ENCODE measurements at regions not wholly inside any gene's neighbourhood (a gene's known extent, or its start where the extent isn't known, plus 50 kb on each side); places are given as distances from the start of the nearest gene placed in this dataset.

DNA sequence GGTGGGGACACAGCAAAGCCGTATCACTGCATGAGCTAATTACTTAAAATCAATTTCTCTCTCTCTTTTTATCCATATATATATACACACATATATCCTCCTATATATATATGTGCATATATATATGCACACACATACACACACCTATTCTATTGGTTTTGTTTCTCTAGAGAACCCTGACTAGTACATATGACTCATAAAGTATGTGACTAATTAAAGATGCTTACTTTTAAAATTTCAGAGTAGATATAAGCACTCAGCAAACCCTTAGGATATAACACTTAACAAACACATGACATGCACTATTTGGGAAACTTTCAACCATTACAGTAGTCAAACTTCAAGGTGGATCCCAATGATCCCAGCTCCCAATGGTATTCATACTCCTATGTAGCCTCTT, 732.6 kb downstream of the ROBO2 start:
- TF ChIP-seq CTCF (IDR thresholded peaks at IDR 0.05; ENCODE audit: control insufficient read depth, insufficient read depth, low read depth, low read length, missing control alignments): no peak
- DNase-seq (ENCODE audit: low read depth): no peak

DNA sequence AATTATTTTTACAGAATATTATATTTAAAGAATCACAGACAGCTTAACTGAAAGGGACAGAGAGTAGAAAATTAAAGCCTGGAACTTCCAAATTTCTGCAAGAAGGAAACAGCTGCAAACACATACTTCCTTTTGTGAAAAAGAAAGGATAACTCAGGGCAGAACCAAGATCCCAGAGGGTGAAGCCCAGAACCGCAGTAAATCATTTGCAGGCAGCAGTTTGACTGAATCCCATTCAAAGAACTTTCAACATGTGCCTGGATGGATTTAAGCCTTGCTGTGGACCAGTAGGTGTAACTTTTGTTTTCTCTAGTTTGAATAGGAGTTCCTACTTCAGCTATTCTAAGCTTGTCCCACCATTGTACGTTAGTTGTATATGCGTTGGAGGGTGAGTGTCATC, 733.2 kb downstream of the ROBO2 start:
- TF ChIP-seq CTCF (IDR thresholded peaks at IDR 0.05; ENCODE audit: control insufficient read depth, insufficient read depth, low read depth, low read length, missing control alignments): no peak
- H3K4me3 ChIP-seq (ENCODE audit: control insufficient read depth, low read depth, low read length): no peak overlapping the region
- DNase-seq (ENCODE audit: low read depth): no peak

More for the DNA sequence above, 732.6 kb downstream of the ROBO2 start:
- no peak overlapping the region for H3K4me3 ChIP-seq (ENCODE audit: control insufficient read depth, low read depth, low read length)

- no peak overlapping the region for H3K4me3 ChIP-seq (ENCODE audit: control insufficient read depth, low read depth, low read length)
- no peak for DNase-seq (ENCODE audit: low read depth)
- TF ChIP-seq CTCF (IDR thresholded peaks at IDR 0.05; ENCODE audit: control insufficient read depth, insufficient read depth, low read depth, low read length, missing control alignments): no peak
Measured at GRCh38 chr3:77780278-77780996, 740.5 kb downstream of the ROBO2 start.

DNA sequence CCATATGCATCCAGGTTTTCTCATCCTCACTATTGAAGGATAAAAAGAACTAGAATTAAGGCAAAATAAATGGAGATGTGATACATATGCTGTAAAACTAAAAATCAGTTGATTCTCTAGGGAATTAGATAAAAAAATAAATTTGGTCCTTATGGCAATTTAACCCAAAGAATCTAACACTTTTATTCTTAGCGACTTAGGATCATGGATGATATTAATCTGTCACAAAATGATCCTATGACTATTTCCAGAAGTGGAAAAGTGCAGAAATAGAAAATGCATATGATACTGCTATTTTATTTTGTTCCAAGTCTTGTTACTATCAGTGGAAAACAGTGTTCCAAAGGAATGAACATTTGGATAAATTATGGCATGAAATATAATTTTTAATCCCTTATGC, 746.3 kb downstream of the ROBO2 start:
- no peak overlapping the region for H3K4me3 ChIP-seq (ENCODE audit: control insufficient read depth, low read depth, low read length)
- no peak for TF ChIP-seq CTCF (IDR thresholded peaks at IDR 0.05; ENCODE audit: control insufficient read depth, insufficient read depth, low read depth, low read length, missing control alignments)
- no peak for DNase-seq (ENCODE audit: low read depth)

DNA sequence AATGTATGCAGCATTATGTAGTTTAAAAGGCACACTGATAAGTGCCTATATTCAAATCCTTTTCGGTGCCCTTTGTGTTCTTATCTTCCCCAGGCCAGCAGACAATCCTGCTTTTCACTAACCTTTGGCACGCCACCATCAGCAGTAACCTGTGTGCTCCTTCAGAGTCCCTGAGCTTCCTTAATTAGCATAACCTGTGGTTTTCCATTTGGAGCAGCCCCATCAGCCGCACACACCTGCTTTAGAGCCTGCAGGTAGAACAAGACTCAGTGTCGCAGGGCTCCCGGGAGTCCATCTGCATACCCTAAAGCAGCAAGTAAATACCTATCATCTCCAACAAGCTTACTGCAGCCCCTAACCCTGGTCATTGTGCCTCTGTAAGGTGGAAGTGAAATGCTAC, 755.1 kb downstream of the ROBO2 start:
- no peak for DNase-seq (ENCODE audit: low read depth)
- no peak overlapping the region for H3K4me3 ChIP-seq (ENCODE audit: control insufficient read depth, low read depth, low read length)

DNA sequence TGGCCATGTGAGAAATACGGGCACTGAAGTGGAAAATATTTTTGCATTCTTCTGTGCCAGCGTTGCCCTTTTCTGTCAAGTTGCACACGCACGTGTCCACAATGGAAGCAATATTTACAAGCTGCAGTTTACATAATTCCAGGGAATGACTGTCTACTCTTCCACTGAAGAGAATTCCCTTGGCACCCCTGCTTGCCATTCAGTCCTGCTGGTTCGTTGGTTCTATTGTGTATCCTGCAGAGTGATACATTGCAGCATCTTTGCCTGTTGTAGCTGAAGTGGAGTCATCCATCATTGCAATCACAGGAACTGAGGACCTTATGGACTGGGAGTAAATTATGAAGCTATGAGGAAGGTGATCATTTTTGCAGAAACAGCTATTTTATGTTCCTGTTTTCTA, 759.4 kb downstream of the ROBO2 start:
- no peak overlapping the region for H3K4me3 ChIP-seq (ENCODE audit: control insufficient read depth, low read depth, low read length)
- TF ChIP-seq CTCF (IDR thresholded peaks at IDR 0.05; ENCODE audit: control insufficient read depth, insufficient read depth, low read depth, low read length, missing control alignments): no peak
- DNase-seq (ENCODE audit: low read depth): no peak

More for the DNA sequence above, 755.1 kb downstream of the ROBO2 start:
- TF ChIP-seq CTCF (IDR thresholded peaks at IDR 0.05; ENCODE audit: control insufficient read depth, insufficient read depth, low read depth, low read length, missing control alignments): no peak

Measured in AG09309 (cell line).